ENCODE measurements at regions not wholly inside any gene's neighbourhood (a gene's known extent, or its start where the extent isn't known, plus 50 kb on each side); places are given as distances from the start of the nearest gene placed in this dataset.

GRCh38 chr2:52835909-52836308 lies 931.7 kb upstream of the CHAC2 start:
- no peak overlapping the region for H3K4me3 ChIP-seq (ENCODE audit: low read depth, low read length)

GRCh38 chr2:52831216-52831615 lies 936.4 kb upstream of the CHAC2 start:
- no peak overlapping the region for H3K4me3 ChIP-seq (ENCODE audit: low read depth, low read length)
- H3K36me3 ChIP-seq (ENCODE audit: control insufficient read depth, insufficient read depth, low read length) = no peaks in the 10 kb centered on the region
- no peak for DNase-seq (ENCODE audit: low read depth)
- no peaks in the 10 kb centered on the region for H3K27me3 ChIP-seq (ENCODE audit: control insufficient read depth, insufficient read depth, low read length)
- TF ChIP-seq CTCF (IDR thresholded peaks at IDR 0.05; ENCODE audit: insufficient read depth, low read length, poor library complexity, severe bottlenecking) = no peak

More at GRCh38 chr2:52835909-52836308, 931.7 kb upstream of the CHAC2 start:
- no peak for DNase-seq (ENCODE audit: low read depth)
- no peaks in the 10 kb centered on the region for H3K36me3 ChIP-seq (ENCODE audit: control insufficient read depth, insufficient read depth, low read length)
- no peaks in the 10 kb centered on the region for H3K27me3 ChIP-seq (ENCODE audit: control insufficient read depth, insufficient read depth, low read length)
- TF ChIP-seq CTCF (IDR thresholded peaks at IDR 0.05; ENCODE audit: insufficient read depth, low read length, poor library complexity, severe bottlenecking) = no peak

GRCh38 chr2:52828112-52828511 lies 939.5 kb upstream of the CHAC2 start:
- no peak for DNase-seq (ENCODE audit: low read depth)
- no peaks in the 10 kb centered on the region for H3K27me3 ChIP-seq (ENCODE audit: control insufficient read depth, insufficient read depth, low read length)
- no peaks in the 10 kb centered on the region for H3K36me3 ChIP-seq (ENCODE audit: control insufficient read depth, insufficient read depth, low read length)
- no peak overlapping the region for H3K4me3 ChIP-seq (ENCODE audit: low read depth, low read length)
- TF ChIP-seq CTCF (IDR thresholded peaks at IDR 0.05; ENCODE audit: insufficient read depth, low read length, poor library complexity, severe bottlenecking) = no peak

- peak; percentile 31 for TF ChIP-seq CTCF (IDR thresholded peaks at IDR 0.05; ENCODE audit: insufficient read depth, low read length, poor library complexity, severe bottlenecking)
- no peak for DNase-seq (ENCODE audit: low read depth)
- H3K4me3 ChIP-seq (ENCODE audit: low read depth, low read length) = no peak overlapping the region
- H3K27me3 ChIP-seq (ENCODE audit: control insufficient read depth, insufficient read depth, low read length) = no peaks in the 10 kb centered on the region
- H3K36me3 ChIP-seq (ENCODE audit: control insufficient read depth, insufficient read depth, low read length) = no peaks in the 10 kb centered on the region
Observed at GRCh38 chr2:52821631-52822030, 946.0 kb upstream of the CHAC2 start.

- DNase-seq (ENCODE audit: low read depth) = no peak
- TF ChIP-seq CTCF (IDR thresholded peaks at IDR 0.05; ENCODE audit: insufficient read depth, low read length, poor library complexity, severe bottlenecking) = no peak
Observed at GRCh38 chr2:52818958-52819357, 948.6 kb upstream of the CHAC2 start.

GRCh38 chr2:52810460-52810859 lies 957.1 kb upstream of the CHAC2 start:
- no peaks in the 10 kb centered on the region for H3K36me3 ChIP-seq (ENCODE audit: control insufficient read depth, insufficient read depth, low read length)
- peak; percentile 43 for TF ChIP-seq CTCF (IDR thresholded peaks at IDR 0.05; ENCODE audit: insufficient read depth, low read length, poor library complexity, severe bottlenecking)
- no peaks in the 10 kb centered on the region for H3K27me3 ChIP-seq (ENCODE audit: control insufficient read depth, insufficient read depth, low read length)
- peak; percentile 5 for DNase-seq (ENCODE audit: low read depth)
- H3K4me3 ChIP-seq (ENCODE audit: low read depth, low read length) = no peak overlapping the region

More at GRCh38 chr2:52818958-52819357, 948.6 kb upstream of the CHAC2 start:
- no peaks in the 10 kb centered on the region for H3K36me3 ChIP-seq (ENCODE audit: control insufficient read depth, insufficient read depth, low read length)
- no peak overlapping the region for H3K4me3 ChIP-seq (ENCODE audit: low read depth, low read length)
- no peaks in the 10 kb centered on the region for H3K27me3 ChIP-seq (ENCODE audit: control insufficient read depth, insufficient read depth, low read length)
